NCI-H82 treated with DMSO at 0.1 percent for 48 hours (cell line): ENCODE measurements at regions not wholly inside any gene's neighbourhood (a gene's known extent, or its start where the extent isn't known, plus 50 kb on each side); places are given as distances from the start of the nearest gene placed in this dataset.

Experiments
- DNase-seq: peaks from one replicate; lab custom pipeline; 2025; ENCODE audit not compliant: unreplicated experiment; lab: John Stamatoyannopoulos, UW

DNA sequence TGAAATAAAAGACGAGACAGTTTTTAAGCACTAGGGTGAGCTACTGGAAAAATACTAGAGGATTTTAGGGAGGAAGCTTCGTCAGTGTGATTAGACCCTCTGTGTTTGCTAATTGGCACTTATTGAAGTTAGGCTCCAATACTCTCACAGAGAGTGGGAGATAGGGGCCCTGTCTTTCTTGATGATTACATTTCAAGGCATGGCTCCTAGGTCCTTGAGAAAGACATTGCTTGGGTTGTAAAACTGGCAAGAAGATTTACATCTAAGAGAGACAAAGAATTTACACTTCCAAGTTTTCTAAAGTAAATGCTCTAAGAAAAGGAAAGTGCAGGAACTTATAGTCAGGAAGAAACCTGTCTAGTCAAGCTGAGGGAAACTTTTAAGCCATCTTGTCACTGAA, 183.2 kb downstream of the C12orf50 start:
- no peak for DNase-seq

DNA sequence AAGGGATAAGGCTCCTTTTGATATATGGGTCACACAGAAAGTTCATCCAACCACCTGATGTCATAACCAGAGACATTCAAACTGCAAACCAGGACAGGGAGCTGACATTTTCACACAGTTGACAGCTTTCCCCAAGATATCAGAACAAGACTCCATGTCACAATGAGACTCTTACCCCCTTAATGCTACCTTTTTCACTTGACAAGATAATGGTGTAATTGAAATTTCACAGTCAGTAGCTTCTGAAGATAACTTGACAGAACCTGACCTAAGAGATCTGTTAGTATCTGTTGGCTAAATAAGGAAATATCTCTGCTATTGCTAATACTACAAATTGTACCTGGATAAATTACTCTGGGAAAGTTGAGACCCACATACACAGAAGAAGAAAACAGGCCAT, 187.3 kb downstream of the C12orf50 start:
- no peak for DNase-seq

DNA sequence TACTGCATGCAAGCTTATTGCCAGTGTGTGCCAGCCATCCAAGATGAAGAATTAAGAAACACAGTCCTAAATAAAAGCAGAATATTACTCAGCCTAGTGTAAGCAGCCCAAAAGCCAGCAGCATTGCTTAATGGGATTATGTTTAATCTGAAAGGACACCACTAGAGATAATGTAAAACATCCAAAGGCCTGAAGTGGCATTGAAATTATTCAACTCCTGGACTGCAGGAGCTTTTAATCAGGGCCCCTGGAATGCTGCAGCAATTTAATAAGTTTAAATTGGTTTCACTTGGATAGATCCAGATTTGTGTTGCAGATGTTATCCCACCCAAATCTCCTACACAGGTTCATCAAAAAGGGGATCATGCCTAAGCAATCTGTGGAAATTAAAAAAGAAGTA, 193.0 kb downstream of the C12orf50 start:
- peak; percentile 34 for DNase-seq

DNA sequence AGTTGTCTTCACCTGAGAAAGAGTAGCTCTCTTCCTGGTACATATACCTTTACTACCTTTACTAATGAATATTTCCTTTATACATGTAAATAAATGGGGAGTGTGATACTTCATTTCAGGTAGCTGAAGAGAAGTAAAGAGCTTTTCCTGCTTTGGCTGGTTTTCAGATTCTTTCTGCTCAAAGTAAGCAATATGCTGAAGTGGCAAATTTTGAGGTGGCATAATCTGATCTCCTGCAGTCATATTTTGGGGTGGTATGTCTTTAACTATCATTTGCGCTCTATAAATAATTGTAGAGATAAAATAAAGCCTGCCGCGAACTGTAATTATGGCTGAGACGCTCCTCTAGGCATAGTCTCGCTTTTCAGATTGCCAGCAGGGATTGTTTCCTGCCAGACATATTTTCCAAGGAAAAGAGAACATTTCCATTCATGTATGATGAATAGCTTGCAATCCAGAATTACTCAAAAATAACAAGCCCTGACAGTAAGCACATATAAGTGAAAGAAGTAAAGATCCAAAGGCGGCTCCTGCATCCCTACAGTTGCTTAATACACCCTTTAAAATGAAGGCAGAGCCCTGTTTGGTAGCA, 200.7 kb downstream of the C12orf50 start:
- DNase-seq, result no peak

DNA sequence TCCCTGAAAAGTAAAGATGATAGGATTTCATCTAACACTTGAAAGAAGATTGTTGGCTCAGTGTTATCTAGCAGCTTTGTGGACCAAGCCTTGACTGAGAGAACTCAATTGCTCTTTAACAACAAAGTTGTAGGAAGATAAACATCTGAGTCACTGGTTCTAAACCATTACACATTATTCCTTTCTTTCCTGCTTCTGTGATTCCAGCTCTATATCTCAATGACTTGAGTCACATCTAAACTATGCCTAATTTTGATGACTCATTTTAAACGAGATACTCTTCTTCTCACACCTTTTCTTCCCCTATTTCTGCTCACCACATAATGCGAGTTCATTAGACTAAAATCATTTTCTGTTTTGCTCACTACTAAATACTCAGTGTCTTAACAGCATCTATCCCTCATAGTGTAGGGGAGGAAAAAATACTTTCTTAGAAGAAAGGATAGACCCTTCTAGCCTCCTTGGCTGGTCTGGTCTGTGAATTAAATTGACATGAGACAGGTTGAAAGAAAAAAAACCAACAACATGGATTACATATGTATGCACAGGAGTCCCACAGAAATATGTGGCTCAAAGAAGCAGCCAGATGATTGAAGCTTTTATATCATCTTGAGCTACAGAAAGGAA, 201.4 kb downstream of the C12orf50 start:
- no peak for DNase-seq

DNA sequence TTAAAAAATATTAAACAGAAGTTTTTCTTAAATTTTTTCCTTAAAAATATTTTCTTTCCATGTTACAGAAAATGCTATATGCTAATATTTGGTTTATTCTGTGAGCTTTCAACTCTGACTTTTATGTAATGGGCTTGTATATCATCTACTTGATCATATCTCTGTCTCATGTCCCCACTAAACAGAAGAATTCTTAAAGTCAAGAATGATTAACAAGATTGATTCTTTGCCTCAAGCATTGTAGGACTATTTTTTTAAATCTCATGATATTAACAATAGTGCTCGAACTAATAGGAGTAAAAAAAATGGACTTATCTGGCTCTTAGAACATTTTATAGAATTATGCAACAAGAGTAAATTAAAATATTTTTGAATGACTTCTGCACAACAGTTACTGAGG, 206.3 kb downstream of the C12orf50 start:
- no peak for DNase-seq

DNA sequence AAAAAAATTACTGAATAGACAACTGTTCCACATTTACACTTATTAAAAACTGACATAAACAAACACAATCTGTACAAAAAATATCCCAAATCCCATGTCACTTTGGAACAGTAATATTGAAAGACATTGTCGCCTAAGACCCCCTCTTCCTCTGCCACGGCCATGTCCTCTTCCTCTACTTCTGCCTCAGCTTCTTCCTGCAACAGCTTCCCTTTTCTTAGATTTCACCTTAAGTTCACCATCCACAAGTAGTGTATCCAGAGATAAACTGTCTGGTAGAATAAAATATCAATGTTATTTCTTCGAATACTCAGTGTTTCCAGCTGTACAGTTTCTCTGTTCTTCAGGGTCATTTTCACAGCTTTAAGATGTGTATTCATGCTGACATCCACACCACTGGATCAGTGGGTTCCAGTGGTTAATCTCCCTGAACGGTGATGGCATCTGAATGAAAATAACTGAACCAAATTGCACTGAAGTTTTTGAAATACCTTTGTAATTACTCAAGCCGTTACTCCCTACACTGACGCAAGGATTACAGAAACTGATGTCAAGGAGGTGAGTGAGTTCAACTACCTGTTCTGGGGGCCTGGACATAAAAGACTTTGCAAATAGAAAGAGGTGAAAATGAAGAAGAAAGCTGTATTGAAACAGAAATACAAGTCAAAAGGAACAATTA, 208.5 kb downstream of the C12orf50 start:
- DNase-seq, result no peak

DNA sequence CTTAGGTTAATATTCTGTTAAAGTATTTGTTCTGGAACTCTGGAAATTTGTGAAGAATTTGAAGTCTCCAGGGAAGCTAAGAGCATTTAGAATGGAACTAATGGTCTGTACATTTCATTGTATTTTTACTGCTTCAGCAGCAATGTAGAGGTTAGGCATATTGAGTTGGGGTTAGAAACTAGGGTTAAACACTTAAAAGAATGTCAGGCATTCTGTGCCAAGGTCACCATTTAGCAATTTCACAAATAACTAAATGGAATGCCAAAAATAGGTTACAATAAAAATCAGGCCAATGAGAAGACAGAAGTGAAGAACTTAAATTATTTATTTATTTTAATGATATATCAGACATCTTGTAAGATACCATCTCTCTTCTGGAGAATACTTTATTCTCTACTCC, 210.8 kb downstream of the C12orf50 start:
- no peak for DNase-seq

DNA sequence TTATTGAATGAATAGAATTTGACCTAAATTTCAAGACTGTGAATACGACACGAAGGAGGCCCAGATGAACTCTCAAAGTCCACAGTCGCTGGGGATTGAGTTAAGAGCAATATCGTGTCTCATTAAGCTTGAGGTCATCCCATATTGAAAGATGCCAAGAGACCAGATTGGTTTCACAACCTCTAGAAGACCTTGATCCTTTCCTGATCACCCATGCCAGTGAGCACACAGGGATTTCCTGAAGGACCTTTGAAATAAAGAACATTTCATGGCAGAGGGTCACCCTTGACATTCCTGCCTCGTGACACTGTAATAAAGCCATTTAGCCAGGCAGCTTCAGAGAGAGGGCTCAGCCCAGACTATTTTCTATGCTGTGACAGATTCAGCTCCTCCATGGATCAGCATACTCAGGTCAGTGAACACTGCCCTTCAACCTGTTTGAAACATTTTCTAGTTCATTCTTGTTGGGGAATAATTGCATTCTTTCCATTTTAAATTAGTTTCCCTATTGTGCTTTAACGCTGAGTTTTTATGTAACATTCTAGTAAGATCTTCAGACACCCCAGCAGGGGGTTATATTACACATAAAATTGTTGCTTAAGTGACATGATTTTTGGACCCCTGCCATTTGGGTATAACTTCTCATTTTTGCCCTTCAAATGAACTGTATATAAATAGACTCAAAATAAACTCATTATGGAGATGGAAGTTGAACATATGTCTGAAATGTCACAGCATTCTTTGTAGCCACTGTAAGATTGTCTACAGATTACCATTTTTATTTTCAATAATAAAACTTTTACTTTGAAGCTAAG, 213.2 kb downstream of the C12orf50 start:
- no peak for DNase-seq

DNA sequence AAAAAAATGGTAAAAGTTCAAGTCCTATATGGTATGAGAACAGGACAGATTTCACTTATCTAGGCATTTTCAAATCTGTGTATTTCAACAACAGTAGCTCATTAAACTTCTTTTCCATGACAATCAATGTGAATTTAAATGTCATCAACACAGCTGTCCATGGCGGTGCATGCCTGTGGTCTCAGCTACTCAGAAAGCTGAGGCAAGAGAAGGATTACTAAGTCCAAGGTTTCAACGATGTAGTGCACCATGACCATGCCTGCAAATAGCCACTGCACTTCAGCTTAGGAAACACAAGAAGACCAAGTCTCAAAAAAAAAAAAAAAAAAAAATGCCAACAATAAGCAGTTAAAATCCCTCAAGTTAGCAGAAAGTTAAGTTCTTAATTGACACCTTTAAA, 214.6 kb downstream of the C12orf50 start:
- no peak for DNase-seq

DNA sequence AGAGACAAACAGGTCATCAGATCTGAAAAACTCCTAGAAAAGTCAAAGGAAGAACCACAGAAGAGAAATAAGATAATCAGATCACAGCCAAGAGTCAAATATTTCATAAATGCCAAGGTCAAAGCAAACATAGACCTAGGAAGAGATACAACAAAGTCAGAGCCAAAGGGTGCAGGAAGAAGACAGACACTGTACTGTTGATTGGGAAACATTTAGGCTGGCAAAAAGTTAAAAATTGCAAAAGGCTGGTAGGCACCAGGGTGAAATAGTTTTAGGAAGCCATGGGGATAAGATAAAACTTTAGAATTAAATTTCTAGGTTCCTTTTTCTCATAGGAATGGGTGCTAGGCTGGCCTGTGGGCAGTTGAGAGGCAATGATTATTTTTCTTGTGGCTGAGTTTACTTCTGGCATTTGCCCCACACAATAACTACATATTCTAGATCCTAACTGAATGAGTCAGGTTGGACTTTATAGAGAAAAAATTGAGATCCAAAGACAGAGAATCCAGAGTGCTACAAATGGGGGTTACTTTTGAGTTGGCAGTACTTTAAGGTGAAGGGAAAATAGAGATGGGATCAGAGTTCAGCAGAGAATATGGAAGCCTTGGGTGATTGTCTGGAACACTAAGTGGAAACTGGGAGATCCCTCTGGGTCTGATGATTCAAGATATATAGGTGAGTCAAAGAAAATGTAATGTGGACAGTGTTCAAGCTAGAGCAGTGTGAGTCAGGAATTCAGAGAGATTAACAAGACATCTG, 215.5 kb downstream of the C12orf50 start:
- no peak for DNase-seq

DNA sequence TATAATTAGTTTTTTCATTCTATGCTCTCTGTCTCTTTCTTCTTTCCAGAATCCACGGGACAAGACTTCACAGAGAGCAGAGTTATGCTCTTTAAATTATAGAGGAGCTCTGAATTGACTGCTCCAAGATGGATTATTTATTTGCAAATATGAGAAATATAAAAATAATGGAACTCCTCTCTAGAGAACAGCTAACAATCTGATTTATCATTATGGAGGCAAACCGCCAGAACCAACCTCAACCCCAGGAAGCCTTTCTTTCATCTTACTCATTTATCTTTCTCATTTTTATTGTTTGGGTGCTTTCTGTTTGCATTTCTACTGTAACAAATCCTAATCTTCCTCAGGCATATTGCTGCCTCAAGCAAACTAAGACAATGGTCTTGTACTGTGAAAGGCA, 216.5 kb downstream of the C12orf50 start:
- DNase-seq, result no peak

DNA sequence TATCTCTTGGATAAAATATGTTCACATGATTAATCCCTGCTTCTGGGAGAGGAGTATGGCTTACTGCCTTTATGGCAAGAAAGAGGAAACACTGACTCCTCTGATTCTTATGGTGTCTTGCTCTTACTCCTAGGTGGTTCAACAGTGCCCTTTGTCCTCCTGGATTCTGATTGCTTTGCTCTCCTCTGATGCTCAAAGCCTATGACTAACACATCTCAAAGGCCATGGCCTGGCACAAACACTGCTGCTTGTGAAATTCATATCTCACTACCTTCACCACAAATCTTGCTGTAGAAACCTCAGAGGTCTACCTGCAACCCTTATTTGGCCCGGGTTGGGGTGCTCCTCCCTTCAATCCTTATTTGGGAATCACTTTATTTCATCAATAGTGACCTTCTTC, 217.2 kb downstream of the C12orf50 start:
- no peak for DNase-seq

DNA sequence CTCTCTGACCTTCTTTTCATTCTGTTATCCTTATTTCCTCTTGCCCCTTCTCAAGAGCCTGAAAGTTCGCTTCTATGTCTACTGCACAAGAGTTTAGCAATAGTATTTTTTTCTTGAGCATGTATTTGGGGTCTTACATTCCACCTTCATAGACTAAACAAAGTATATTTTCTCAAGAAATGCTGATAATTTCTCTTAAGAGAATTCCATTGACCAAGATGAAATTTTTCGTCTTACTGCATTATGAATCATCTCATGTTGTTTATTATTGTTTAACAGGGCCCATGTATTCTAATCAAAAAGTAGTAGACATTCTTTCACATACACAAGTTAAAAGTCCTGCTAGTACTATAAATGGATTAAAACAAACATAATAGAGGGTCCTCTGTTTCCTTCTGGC, 219.3 kb downstream of the C12orf50 start:
- DNase-seq, result no peak

DNA sequence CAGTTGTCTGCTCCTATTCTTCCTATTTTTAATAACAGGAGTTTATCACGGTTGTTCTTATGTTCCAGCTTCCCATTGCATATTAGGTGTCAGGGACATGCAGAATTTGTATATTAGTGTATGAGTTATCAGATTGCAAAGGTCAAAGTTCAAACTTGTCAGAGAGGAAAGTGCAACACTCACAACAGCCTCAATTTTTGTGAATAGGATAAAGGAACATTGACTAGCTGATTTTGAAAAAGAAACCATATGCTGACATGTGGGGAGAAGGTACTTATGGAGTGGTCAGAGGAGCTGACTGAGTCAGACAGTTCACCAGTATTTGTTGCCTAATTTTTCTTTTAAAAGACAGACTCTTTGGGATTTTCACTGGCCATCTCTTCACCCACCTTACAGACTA, 222.1 kb downstream of the C12orf50 start:
- DNase-seq, result no peak

DNA sequence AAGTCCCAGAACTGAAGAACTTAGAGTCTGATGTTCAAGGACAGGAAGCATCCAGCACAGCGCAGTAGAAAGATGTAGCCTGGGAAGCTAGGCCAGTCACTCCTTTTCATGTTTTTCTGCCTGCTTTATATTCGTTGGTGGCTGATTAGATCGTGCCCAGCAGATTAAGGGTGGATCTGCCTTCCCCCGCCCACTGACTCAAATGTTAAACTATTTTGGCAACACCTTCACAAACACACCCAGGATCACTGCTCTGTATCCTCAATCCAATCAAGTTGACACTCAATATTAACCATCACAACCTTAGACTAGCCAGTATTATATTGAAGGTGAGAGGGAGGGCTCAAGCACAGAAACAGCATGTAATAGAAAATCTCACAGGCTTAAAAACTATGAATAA, 222.9 kb downstream of the C12orf50 start:
- no peak for DNase-seq

DNA sequence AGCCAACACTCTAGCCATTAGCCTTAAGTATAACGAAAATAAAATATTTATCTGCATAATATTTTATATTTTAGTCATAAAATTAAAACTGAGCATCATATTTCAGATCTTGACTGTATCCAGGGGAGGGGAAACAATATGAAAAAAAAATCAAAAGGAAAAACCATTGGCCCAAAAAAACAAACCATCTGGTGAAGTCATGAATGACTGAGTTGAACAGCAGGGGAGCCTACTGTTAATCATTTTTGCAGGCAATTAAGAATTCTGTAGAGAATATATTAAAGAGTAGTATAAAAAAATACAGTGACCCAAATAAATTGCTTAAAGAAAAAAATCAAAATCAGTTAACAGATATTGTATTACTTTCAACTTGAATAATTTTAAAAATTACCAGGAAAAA, 224.8 kb downstream of the C12orf50 start:
- DNase-seq, result no peak

DNA sequence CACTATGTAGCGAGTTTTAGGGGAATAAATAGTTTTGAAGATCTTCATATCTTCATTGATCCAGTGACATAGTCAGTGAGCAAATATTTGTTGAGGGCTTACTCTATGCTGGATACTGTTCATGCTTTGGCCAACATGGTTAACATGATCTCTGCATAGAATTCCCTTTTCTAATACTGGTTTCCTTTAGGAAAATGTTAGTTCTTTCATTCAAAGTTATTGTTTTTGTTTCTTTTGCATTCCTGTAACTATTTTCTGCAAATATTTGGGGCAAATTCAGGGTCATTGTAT, 226.5 kb downstream of the C12orf50 start:
- no peak for DNase-seq

DNA sequence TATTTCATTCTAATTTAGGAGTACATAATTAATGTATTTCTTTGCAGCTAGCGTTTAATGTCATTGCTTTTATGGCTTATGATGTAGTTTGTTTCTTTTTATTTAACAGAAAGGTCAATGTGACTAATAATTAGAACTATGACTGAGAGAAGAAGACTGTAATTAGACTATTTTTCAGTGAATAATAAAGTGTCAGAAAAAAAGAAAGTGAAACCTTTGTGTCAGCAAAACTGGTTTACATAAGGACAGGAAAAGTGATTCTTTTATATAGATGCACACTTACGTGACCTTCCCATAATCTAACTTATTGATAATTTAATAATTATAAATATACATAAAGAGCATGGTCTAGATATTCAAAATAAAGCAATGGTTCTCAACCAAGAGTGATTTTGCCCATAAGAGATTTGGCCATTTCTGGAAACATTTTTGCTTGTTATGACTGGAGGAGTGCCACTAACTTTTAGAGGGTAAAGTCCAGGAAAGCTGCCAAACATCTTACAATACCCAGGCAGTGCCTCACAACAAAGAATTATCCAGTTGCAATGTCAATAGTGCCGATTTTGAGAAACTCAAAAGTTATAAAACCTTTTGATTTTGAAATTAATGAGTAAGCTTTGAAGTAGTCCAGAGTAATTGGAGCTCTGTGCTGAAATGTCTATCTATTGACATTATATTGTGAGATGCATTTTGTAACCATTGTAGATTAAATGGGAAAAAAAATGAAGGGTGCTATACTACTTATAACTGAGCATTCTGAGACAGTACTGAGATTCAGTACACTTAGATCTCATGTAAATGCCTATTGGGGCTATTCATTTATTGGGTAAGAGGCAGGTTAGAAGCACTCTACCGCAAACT, 227.1 kb downstream of the C12orf50 start:
- DNase-seq, result no peak

DNA sequence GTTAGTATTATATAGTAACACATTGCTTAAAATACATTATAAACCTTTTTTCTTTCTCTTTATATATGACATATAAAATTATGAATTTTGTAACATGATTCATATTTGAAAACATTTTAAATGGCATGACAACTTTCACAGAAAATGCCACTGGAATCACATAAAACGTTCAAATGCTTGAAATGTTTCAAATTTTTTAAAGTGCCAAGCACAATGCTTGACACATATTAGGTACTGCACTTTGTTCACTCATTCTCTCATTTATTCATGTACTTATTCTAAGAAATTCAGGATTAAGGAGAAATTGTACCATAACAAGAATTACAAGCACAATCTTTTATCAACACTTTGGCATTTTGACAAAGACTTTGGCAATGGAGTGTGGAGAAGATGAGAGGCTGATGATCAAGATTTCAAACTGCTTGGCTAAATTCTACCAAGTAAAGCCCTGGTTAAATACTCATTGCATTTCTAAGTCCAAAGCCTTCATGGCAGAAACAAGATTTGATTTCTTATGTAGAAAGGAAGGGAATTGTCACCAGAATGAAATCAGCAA, 232.2 kb downstream of the C12orf50 start:
- no peak for DNase-seq
